K562 (cell line): ENCODE measurements at regions not wholly inside any gene's neighbourhood (a gene's known extent, or its start where the extent isn't known, plus 50 kb on each side); places are given as distances from the start of the nearest gene placed in this dataset.
"Not testable (repeated sequence)": the region's sequence is repeated elsewhere in the genome, so short reads cannot be mapped to it uniquely, and the experiment has no call there.

ENCODE experiments used
- ATAC-seq: fragments of 200-7000 bp; cut with Tn5 transposase; 3 replicates; pipeline ENCODE4 v1.9.1; 2020; ENCODE audit warnings: moderate library complexity
- BruUV-seq: library from RNA; stranded (reverse); fragments of 400-500 nt; replicated peaks from 2 replicates; lab custom pipeline; 2021; lab: Mats Ljungman, UMichigan
- CTCF ChIA-PET: fragments of 300-600 bp; formaldehyde crosslinking; extraction: SDS; loops from one replicate; lab custom pipeline; 2021; ENCODE audit warnings: low intra/inter-chr PET ratio; lab: Yijun Ruan, JAX
- POLR2A ChIA-PET: fragments of 300-600, 350-650 bp; sonication (Branson Sonifier 250); formaldehyde crosslinking; extraction: SDS; loops from one replicate; lab custom pipeline; 2021; ENCODE audit warnings: antibody characterized with exemption, inconsistent platforms; lab: Yijun Ruan, JAX
- DNase-seq, 4 experiments: peaks; one replicate each; pipeline versions ENCODE4 v3.0.0 to v3.0.0-alpha.2; 2011 to 2018; ENCODE audit warnings: low spot score in 3 of 4, mixed read lengths in 3 of 4; ENCODE audit errors: extremely low read depth in 1 of 4
- FAIRE-seq: peaks from 2 replicates; lab custom pipeline; 2011; peaks lifted over from hg19 to GRCh38; lab: Jason Lieb, UNC
- H2AFZ ChIP-seq: 2 replicates; pipeline ENCODE4 v1.6.0; 2011; ENCODE audit warnings: low read depth, low read length, control low read depth, inconsistent platforms
- H3K27ac ChIP-seq: fragments of 200-600 bp; 3 replicates; pipeline ENCODE4 v1.8.0; 2011; ENCODE audit warnings: low read depth, mild to moderate bottlenecking, control low read depth, inconsistent platforms, low read length, moderate library complexity, mixed read lengths; ENCODE audit errors: extremely low read depth
- H3K27me3 ChIP-seq, 2 experiments: fragments of 300-600 bp in 1 of 2; 2 replicates in 1 of 2; 3 replicates in 1 of 2; pipeline versions ENCODE4 v1.6.0 to v1.8.0; 2011; ENCODE audit warnings: inconsistent platforms in 2 of 2, low read length in 2 of 2, mild to moderate bottlenecking in 1 of 2, mixed read lengths in 1 of 2, moderate library complexity in 1 of 2; ENCODE audit not compliant: control insufficient read depth in 2 of 2, insufficient read depth in 2 of 2
- H3K36me3 ChIP-seq: fragments of 300-600 bp; 3 replicates; pipeline ENCODE4 v1.8.0; 2011; ENCODE audit warnings: mild to moderate bottlenecking, low read length, inconsistent platforms; ENCODE audit not compliant: control insufficient read depth, insufficient read depth
- H3K4me1 ChIP-seq, 2 experiments: fragments of 200-600 bp in 1 of 2; replicated peaks in 1 of 2; 2 replicates in 1 of 2; 3 replicates in 1 of 2; pipeline versions ENCODE4 v1.5.1 to v1.8.0; 2011; ENCODE audit warnings: inconsistent platforms in 2 of 2, low read length in 2 of 2, mild to moderate bottlenecking in 1 of 2, mixed read lengths in 1 of 2, moderate library complexity in 1 of 2; ENCODE audit not compliant: control insufficient read depth in 2 of 2, insufficient read depth in 2 of 2
- H3K4me2 ChIP-seq: 2 replicates; pipeline ENCODE4 v1.6.1; 2011; ENCODE audit warnings: low read length, control low read depth, inconsistent platforms, mixed read lengths; ENCODE audit not compliant: insufficient read depth
- H3K4me3 ChIP-seq: fragments of 200-600 bp; sonication (generic), shearing (Covaris generic); 2 replicates; pipeline ENCODE4 v1.5.1; 2016; ENCODE audit warnings: control low read depth, inconsistent platforms
- H3K79me2 ChIP-seq: fragments of 200-600 bp; 3 replicates; pipeline ENCODE4 v1.8.0; 2011; ENCODE audit warnings: low read length, inconsistent platforms; ENCODE audit not compliant: control insufficient read depth, insufficient read depth
- H3K9ac ChIP-seq, 2 experiments: 2 replicates each; pipeline versions ENCODE4 v1.6.0 to v1.6.1; 2011; ENCODE audit warnings: low read depth in 2 of 2, low read length in 2 of 2, control low read depth in 1 of 2, inconsistent platforms in 1 of 2, mild to moderate bottlenecking in 1 of 2, mixed read lengths in 1 of 2; ENCODE audit not compliant: insufficient read depth in 1 of 2
- H3K9me1 ChIP-seq: one replicate; pipeline ENCODE4 v1.6.0; 2011; ENCODE audit warnings: inconsistent platforms, mild to moderate bottlenecking, low read length, moderate library complexity; ENCODE audit not compliant: control insufficient read depth, insufficient read depth
- H3K9me3 ChIP-seq: replicated peaks from 2 replicates; pipeline ENCODE4 v1.5.1; 2011; ENCODE audit warnings: low read depth, low read length, inconsistent platforms; ENCODE audit not compliant: control insufficient read depth, insufficient read depth
- H4K20me1 ChIP-seq: replicated peaks from 2 replicates; pipeline ENCODE4 v1.6.1; 2011; ENCODE audit warnings: low read length, inconsistent platforms, mixed read lengths; ENCODE audit not compliant: control insufficient read depth, insufficient read depth
- ZFP36 ChIP-seq: fragments of 150-350 bp; IDR thresholded peaks from 2 replicates; pipeline ENCODE4 v1.6.1; 2018; ENCODE audit warnings: low read length, low read depth; ENCODE audit not compliant: partially characterized antibody
- ZNF707 ChIP-seq: fragments of 250-450 bp; sonication (Bioruptor Pico); conservative IDR thresholded peaks from 2 replicates; pipeline ENCODE4 v1.8.0; 2022; ENCODE audit warnings: inconsistent platforms, mild to moderate bottlenecking, moderate library complexity
- WGBS: fragments of 100-300 bp; shearing (Covaris generic); methylation state at CpG from one replicate; pipeline ENCODE4 v1.1.6; 2016; ENCODE audit warnings: low coverage, mixed read lengths; ENCODE audit not compliant: insufficient coverage; ENCODE audit errors: missing lambda C conversion rate; 5-methylcytosine and 5-hydroxymethylcytosine counted together
- in situ Hi-C: fragments of 300-500 bp; cut with MboI; formaldehyde crosslinking; loops from 4 replicates; pipeline ENCODE4 v1.15.0; 2018; ENCODE audit warnings: inconsistent platforms, mixed read lengths
- intact Hi-C: fragments of 100-400 bp; cut with micrococcal nuclease; formaldehyde crosslinking; loops from 2 replicates; pipeline ENCODE4 v1.14.2; 2022

DNA sequence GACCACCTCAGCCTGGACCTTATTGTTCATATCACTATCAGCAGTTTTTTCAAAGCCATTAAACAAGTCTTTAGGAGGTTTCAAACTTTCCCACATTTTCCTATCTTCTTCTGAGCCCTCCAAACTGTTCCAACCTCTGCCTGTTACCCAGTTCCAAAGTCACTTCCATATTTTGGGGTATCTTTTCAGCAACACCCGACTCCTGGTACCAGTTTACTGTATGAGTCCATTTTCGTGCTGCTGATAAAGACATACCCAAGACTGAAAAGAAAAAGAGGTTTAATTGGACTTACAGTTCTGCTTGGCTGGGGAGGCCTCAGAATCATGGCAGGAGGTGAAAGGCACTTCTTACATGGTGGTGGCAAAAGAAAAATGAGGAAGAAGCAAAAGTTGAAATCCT lies 195.9 kb upstream of the NR3C2 start:
- BruUV-seq, in situ Hi-C loops, CTCF ChIA-PET, ATAC-seq, DNase-seq, H4K20me1 ChIP-seq, H3K4me3 ChIP-seq, H3K9me3 ChIP-seq, POLR2A ChIA-PET, H3K4me2 ChIP-seq, H3K79me2 ChIP-seq, H2AFZ ChIP-seq, FAIRE-seq, H3K27me3 ChIP-seq, H3K9ac ChIP-seq, H3K9me1 ChIP-seq, H3K36me3 ChIP-seq, intact Hi-C loops, H3K4me1 ChIP-seq, H3K27ac ChIP-seq: not testable (repeated sequence)
- TF ChIP-seq ZNF707 (CRISPR knock-in tag), result peak; percentile 71
- 0% methylated on average over 2 of the region's 2 CpGs for WGBS

DNA sequence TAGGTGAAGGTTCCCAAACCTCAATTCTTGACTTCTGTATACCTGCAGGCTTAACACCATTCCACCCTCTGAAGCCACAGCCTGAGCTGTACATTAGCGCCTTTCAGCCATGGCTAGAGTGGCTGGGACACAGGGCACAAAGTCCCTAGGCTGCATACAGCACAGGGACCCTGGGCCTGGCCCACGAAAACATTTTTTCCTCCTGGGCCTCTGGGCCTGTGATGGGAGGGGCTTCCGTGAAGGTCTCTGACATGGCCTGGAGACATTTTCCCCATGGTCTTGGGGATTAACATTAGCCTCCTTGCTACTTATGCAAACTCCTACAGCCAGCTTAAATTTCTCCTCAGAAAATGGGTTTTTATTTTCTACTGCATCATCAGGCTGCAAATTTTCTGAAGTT lies 195.2 kb upstream of the NR3C2 start:
- intact Hi-C loops, result not testable (repeated sequence)

More for the DNA sequence above, 195.2 kb upstream of the NR3C2 start:
- H3K36me3 ChIP-seq, BruUV-seq, H3K9me1 ChIP-seq, H3K4me3 ChIP-seq, H4K20me1 ChIP-seq, CTCF ChIA-PET, ATAC-seq, H3K4me2 ChIP-seq, H3K27ac ChIP-seq, FAIRE-seq, H3K9me3 ChIP-seq, H3K27me3 ChIP-seq, H2AFZ ChIP-seq, POLR2A ChIA-PET, H3K4me1 ChIP-seq, H3K79me2 ChIP-seq, in situ Hi-C loops, H3K9ac ChIP-seq: not testable (repeated sequence)
- peak in 1 of 4 experiments; percentile 0 for DNase-seq
- TF ChIP-seq ZFP36, result peak; percentile 69
- WGBS, result 0% methylated on average over 3 of the region's 3 CpGs
